ENCODE measurements at regions not wholly inside any gene's neighbourhood (a gene's known extent, or its start where the extent isn't known, plus 50 kb on each side); places are given as distances from the start of the nearest gene placed in this dataset.

GRCh38 chrX:91122151-91122694, 312.4 kb upstream of the PABPC5 start:
- Histone ChIP-seq H3K4me3 (ENCODE audit: low read length) (no peak overlapping the region), H2AFZ (ENCODE audit: low read length) (no peak overlapping the region), H3K9ac (ENCODE audit: low read length) (no peak overlapping the region), H3K79me2 (ENCODE audit: low read length) (no peaks in the 10 kb centered on the region), H3K4me1 (ENCODE audit: insufficient read depth, low read length) (no peaks in the 10 kb centered on the region), H3K27ac (ENCODE audit: low read length) (no peak overlapping the region), H3F3A (ENCODE audit: low read length, unreplicated experiment) (no peaks in the 10 kb centered on the region), H3K36me3 (ENCODE audit: low read depth, low read length) (no peaks in the 10 kb centered on the region), H4K20me1 (ENCODE audit: low read length) (no peaks in the 10 kb centered on the region), H3K4me2 (ENCODE audit: low read length) (no peak overlapping the region), H3K9me3 (ENCODE audit: low read length) (no peaks in the 10 kb centered on the region), H3K27me3 (ENCODE audit: low read length) (no peaks in the 10 kb centered on the region), H3K9me2 (replicated peaks; ENCODE audit: low read length) (no peaks in the 10 kb centered on the region)
- ChIA-PET POLR2A (ENCODE audit: unreplicated experiment) (no interaction called here), CTCF (no interaction called here)
- TF ChIP-seq EZH2phosphoT487 (IDR thresholded peaks at IDR 0.05; ENCODE audit: borderline replicate concordance, low read length): no peak
- TF ChIP-seq, protein P1, sequence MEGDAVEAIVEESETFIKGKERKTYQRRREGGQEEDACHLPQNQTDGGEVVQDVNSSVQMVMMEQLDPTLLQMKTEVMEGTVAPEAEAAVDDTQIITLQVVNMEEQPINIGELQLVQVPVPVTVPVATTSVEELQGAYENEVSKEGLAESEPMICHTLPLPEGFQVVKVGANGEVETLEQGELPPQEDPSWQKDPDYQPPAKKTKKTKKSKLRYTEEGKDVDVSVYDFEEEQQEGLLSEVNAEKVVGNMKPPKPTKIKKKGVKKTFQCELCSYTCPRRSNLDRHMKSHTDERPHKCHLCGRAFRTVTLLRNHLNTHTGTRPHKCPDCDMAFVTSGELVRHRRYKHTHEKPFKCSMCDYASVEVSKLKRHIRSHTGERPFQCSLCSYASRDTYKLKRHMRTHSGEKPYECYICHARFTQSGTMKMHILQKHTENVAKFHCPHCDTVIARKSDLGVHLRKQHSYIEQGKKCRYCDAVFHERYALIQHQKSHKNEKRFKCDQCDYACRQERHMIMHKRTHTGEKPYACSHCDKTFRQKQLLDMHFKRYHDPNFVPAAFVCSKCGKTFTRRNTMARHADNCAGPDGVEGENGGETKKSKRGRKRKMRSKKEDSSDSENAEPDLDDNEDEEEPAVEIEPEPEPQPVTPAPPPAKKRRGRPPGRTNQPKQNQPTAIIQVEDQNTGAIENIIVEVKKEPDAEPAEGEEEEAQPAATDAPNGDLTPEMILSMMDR (conservative IDR thresholded peaks at IDR 0.05; ENCODE audit: low read depth, low read length): no peak
- no peak for TF ChIP-seq EZH2 (IDR thresholded peaks at IDR 0.05; ENCODE audit: low read length, unreplicated experiment)
- BruUV-seq (replicated peaks): no TSS peak
- ATAC-seq (no peak), DNase-seq (no peak)
- intact Hi-C loops (cut with micrococcal nuclease): no loop called here

- Histone ChIP-seq H3F3A (ENCODE audit: low read length, unreplicated experiment) (no peaks in the 10 kb centered on the region), H3K4me2 (ENCODE audit: low read length) (no peak overlapping the region), H3K9ac (ENCODE audit: low read length) (no peak overlapping the region), H3K9me3 (ENCODE audit: low read length) (no peaks in the 10 kb centered on the region), H3K27ac (ENCODE audit: low read length) (no peak overlapping the region), H3K4me1 (ENCODE audit: insufficient read depth, low read length) (no peaks in the 10 kb centered on the region), H4K20me1 (ENCODE audit: low read length) (no peaks in the 10 kb centered on the region), H3K36me3 (ENCODE audit: low read depth, low read length) (no peaks in the 10 kb centered on the region), H3K9me2 (replicated peaks; ENCODE audit: low read length) (no peaks in the 10 kb centered on the region), H3K79me2 (ENCODE audit: low read length) (no peaks in the 10 kb centered on the region), H3K27me3 (ENCODE audit: low read length) (no peaks in the 10 kb centered on the region), H2AFZ (ENCODE audit: low read length) (no peak overlapping the region), H3K4me3 (ENCODE audit: low read length) (no peak overlapping the region)
- intact Hi-C loops (cut with micrococcal nuclease): no loop called here
- ChIA-PET POLR2A (ENCODE audit: unreplicated experiment) (no interaction called here), CTCF (no interaction called here)
- TF ChIP-seq EZH2phosphoT487 (IDR thresholded peaks at IDR 0.05; ENCODE audit: borderline replicate concordance, low read length) (no peak), EZH2 (IDR thresholded peaks at IDR 0.05; ENCODE audit: low read length, unreplicated experiment) (no peak)
- TF ChIP-seq, protein P1 (conservative IDR thresholded peaks at IDR 0.05; ENCODE audit: low read depth, low read length): no peak
- ATAC-seq (no peak), DNase-seq (no peak)
- BruUV-seq (replicated peaks): no TSS peak
Observed at GRCh38 chrX:91137883-91138282, 296.8 kb upstream of the PABPC5 start.

Data from PC-3 (cell line).